ENCODE measurements at regions not wholly inside any gene's neighbourhood (a gene's known extent, or its start where the extent isn't known, plus 50 kb on each side); places are given as distances from the start of the nearest gene placed in this dataset.

GRCh38 chr22:49582678-49583077 is 245.0 kb downstream of the BRD1 start:
- Histone ChIP-seq H3K4me3 (ENCODE audit: low read depth in 1 of 2, low read length in 2 of 2) (no peak overlapping the region), H3K36me3 (ENCODE audit: control insufficient read depth in 1 of 2, insufficient read depth in 2 of 2, low read length in 2 of 2) (no peaks in the 10 kb centered on the region), H3K27me3 (ENCODE audit: control insufficient read depth in 1 of 2, insufficient read depth in 2 of 2, low read length in 2 of 2) (no peaks in the 10 kb centered on the region), H3K9me3 (ENCODE audit: control insufficient read depth in 1 of 2, low read length in 2 of 2) (peaks cover 6 to 12% of the 10 kb centered on the region in 2 donors), H3K27ac (ENCODE audit: low read depth, low read length) (no peak overlapping the region), H3K9ac (ENCODE audit: low read depth in 1 of 2, low read length in 2 of 2) (no peak overlapping the region), H3K4me1 (ENCODE audit: control insufficient read depth in 1 of 2, insufficient read depth in 2 of 2, low read length in 2 of 2) (no peaks in the 10 kb centered on the region)

- Histone ChIP-seq H3K27me3 (ENCODE audit: control insufficient read depth in 1 of 2, insufficient read depth in 2 of 2, low read length in 2 of 2) (no peaks in the 10 kb centered on the region), H3K4me3 (ENCODE audit: low read depth in 1 of 2, low read length in 2 of 2) (no peak overlapping the region), H3K36me3 (ENCODE audit: control insufficient read depth in 1 of 2, insufficient read depth in 2 of 2, low read length in 2 of 2) (no peaks in the 10 kb centered on the region), H3K9ac (ENCODE audit: low read depth in 1 of 2, low read length in 2 of 2) (no peak overlapping the region), H3K9me3 (ENCODE audit: control insufficient read depth in 1 of 2, low read length in 2 of 2) (peaks cover 6 to 12% of the 10 kb centered on the region in 2 donors), H3K4me1 (ENCODE audit: control insufficient read depth in 1 of 2, insufficient read depth in 2 of 2, low read length in 2 of 2) (no peaks in the 10 kb centered on the region), H3K27ac (ENCODE audit: low read depth, low read length) (no peak overlapping the region)
These were observed 245.5 kb downstream of the BRD1 start for GRCh38 chr22:49582181-49582580.

- no peak overlapping the region for H3K9ac ChIP-seq (ENCODE audit: low read depth in 1 of 2, low read length in 2 of 2)
- H3K27ac ChIP-seq (ENCODE audit: low read depth, low read length) = no peak overlapping the region
- H3K36me3 ChIP-seq (ENCODE audit: control insufficient read depth in 1 of 2, insufficient read depth in 2 of 2, low read length in 2 of 2) = no peaks in the 10 kb centered on the region
- H3K27me3 ChIP-seq (ENCODE audit: control insufficient read depth in 1 of 2, insufficient read depth in 2 of 2, low read length in 2 of 2) = no peaks in the 10 kb centered on the region
- H3K4me1 ChIP-seq (ENCODE audit: control insufficient read depth in 1 of 2, insufficient read depth in 2 of 2, low read length in 2 of 2) = no peaks in the 10 kb centered on the region
- H3K4me3 ChIP-seq (ENCODE audit: low read depth in 1 of 2, low read length in 2 of 2) = no peak overlapping the region
- H3K9me3 ChIP-seq (ENCODE audit: control insufficient read depth in 1 of 2, low read length in 2 of 2) = peaks cover 6 to 12% of the 10 kb centered on the region in 2 donors
These were observed 247.6 kb downstream of the BRD1 start for GRCh38 chr22:49580024-49580423.

GRCh38 chr22:49577168-49578060 is 250.3 kb downstream of the BRD1 start:
- no peaks in the 10 kb centered on the region for H3K4me1 ChIP-seq (ENCODE audit: control insufficient read depth in 1 of 2, insufficient read depth in 2 of 2, low read length in 2 of 2)
- no peaks in the 10 kb centered on the region for H3K27me3 ChIP-seq (ENCODE audit: control insufficient read depth in 1 of 2, insufficient read depth in 2 of 2, low read length in 2 of 2)
- H3K9me3 ChIP-seq (ENCODE audit: control insufficient read depth in 1 of 2, low read length in 2 of 2) = peaks cover 6 to 12% of the 10 kb centered on the region in 2 donors
- H3K9ac ChIP-seq (ENCODE audit: low read depth in 1 of 2, low read length in 2 of 2) = no peak overlapping the region
- no peak overlapping the region for H3K27ac ChIP-seq (ENCODE audit: low read depth, low read length)
- no peak overlapping the region for H3K4me3 ChIP-seq (ENCODE audit: low read depth in 1 of 2, low read length in 2 of 2)
- no peaks in the 10 kb centered on the region for H3K36me3 ChIP-seq (ENCODE audit: control insufficient read depth in 1 of 2, insufficient read depth in 2 of 2, low read length in 2 of 2)

GRCh38 chr22:49576241-49577141 is 251.2 kb downstream of the BRD1 start:
- no peaks in the 10 kb centered on the region for H3K36me3 ChIP-seq (ENCODE audit: control insufficient read depth in 1 of 2, insufficient read depth in 2 of 2, low read length in 2 of 2)
- H3K9me3 ChIP-seq (ENCODE audit: control insufficient read depth in 1 of 2, low read length in 2 of 2) = peaks cover 6 to 12% of the 10 kb centered on the region in 2 donors
- H3K4me1 ChIP-seq (ENCODE audit: control insufficient read depth in 1 of 2, insufficient read depth in 2 of 2, low read length in 2 of 2) = no peaks in the 10 kb centered on the region
- no peak overlapping the region for H3K9ac ChIP-seq (ENCODE audit: low read depth in 1 of 2, low read length in 2 of 2)
- no peak overlapping the region for H3K27ac ChIP-seq (ENCODE audit: low read depth, low read length)
- H3K4me3 ChIP-seq (ENCODE audit: low read depth in 1 of 2, low read length in 2 of 2) = no peak overlapping the region
- no peaks in the 10 kb centered on the region for H3K27me3 ChIP-seq (ENCODE audit: control insufficient read depth in 1 of 2, insufficient read depth in 2 of 2, low read length in 2 of 2)

GRCh38 chr22:49575703-49576081 is 252.0 kb downstream of the BRD1 start:
- Histone ChIP-seq H3K36me3 (ENCODE audit: control insufficient read depth in 1 of 2, insufficient read depth in 2 of 2, low read length in 2 of 2) (no peaks in the 10 kb centered on the region), H3K27ac (ENCODE audit: low read depth, low read length) (no peak overlapping the region), H3K4me1 (ENCODE audit: control insufficient read depth in 1 of 2, insufficient read depth in 2 of 2, low read length in 2 of 2) (no peaks in the 10 kb centered on the region), H3K4me3 (ENCODE audit: low read depth in 1 of 2, low read length in 2 of 2) (no peak overlapping the region), H3K9ac (ENCODE audit: low read depth in 1 of 2, low read length in 2 of 2) (no peak overlapping the region), H3K27me3 (ENCODE audit: control insufficient read depth in 1 of 2, insufficient read depth in 2 of 2, low read length in 2 of 2) (no peaks in the 10 kb centered on the region), H3K9me3 (ENCODE audit: control insufficient read depth in 1 of 2, low read length in 2 of 2) (peaks cover 6 to 8% of the 10 kb centered on the region in 2 donors)

- Histone ChIP-seq H3K4me3 (ENCODE audit: low read depth in 1 of 2, low read length in 2 of 2) (no peak overlapping the region), H3K9me3 (ENCODE audit: control insufficient read depth in 1 of 2, low read length in 2 of 2) (peaks cover under 1 to 2% of the 10 kb centered on the region in 2 donors), H3K27ac (ENCODE audit: low read depth, low read length) (no peak overlapping the region), H3K4me1 (ENCODE audit: control insufficient read depth in 1 of 2, insufficient read depth in 2 of 2, low read length in 2 of 2) (no peaks in the 10 kb centered on the region), H3K27me3 (ENCODE audit: control insufficient read depth in 1 of 2, insufficient read depth in 2 of 2, low read length in 2 of 2) (no peaks in the 10 kb centered on the region), H3K36me3 (ENCODE audit: control insufficient read depth in 1 of 2, insufficient read depth in 2 of 2, low read length in 2 of 2) (no peaks in the 10 kb centered on the region), H3K9ac (ENCODE audit: low read depth in 1 of 2, low read length in 2 of 2) (no peak overlapping the region)
These were observed 252.6 kb downstream of the BRD1 start for GRCh38 chr22:49574881-49575702.

GRCh38 chr22:49574205-49574880 is 253.3 kb downstream of the BRD1 start:
- H3K9me3 ChIP-seq (ENCODE audit: control insufficient read depth in 1 of 2, low read length in 2 of 2) = no peaks in the 10 kb centered on the region
- H3K27me3 ChIP-seq (ENCODE audit: control insufficient read depth in 1 of 2, insufficient read depth in 2 of 2, low read length in 2 of 2) = no peaks in the 10 kb centered on the region
- no peak overlapping the region for H3K4me3 ChIP-seq (ENCODE audit: low read depth in 1 of 2, low read length in 2 of 2)
- no peaks in the 10 kb centered on the region for H3K4me1 ChIP-seq (ENCODE audit: control insufficient read depth in 1 of 2, insufficient read depth in 2 of 2, low read length in 2 of 2)
- H3K9ac ChIP-seq (ENCODE audit: low read depth in 1 of 2, low read length in 2 of 2) = no peak overlapping the region
- H3K27ac ChIP-seq (ENCODE audit: low read depth, low read length) = no peak overlapping the region
- no peaks in the 10 kb centered on the region for H3K36me3 ChIP-seq (ENCODE audit: control insufficient read depth in 1 of 2, insufficient read depth in 2 of 2, low read length in 2 of 2)

- H3K36me3 ChIP-seq (ENCODE audit: control insufficient read depth in 1 of 2, insufficient read depth in 2 of 2, low read length in 2 of 2) = no peaks in the 10 kb centered on the region
- no peak overlapping the region for H3K4me3 ChIP-seq (ENCODE audit: low read depth in 1 of 2, low read length in 2 of 2)
- no peak overlapping the region for H3K27ac ChIP-seq (ENCODE audit: low read depth, low read length)
- H3K4me1 ChIP-seq (ENCODE audit: control insufficient read depth in 1 of 2, insufficient read depth in 2 of 2, low read length in 2 of 2) = no peaks in the 10 kb centered on the region
- H3K27me3 ChIP-seq (ENCODE audit: control insufficient read depth in 1 of 2, insufficient read depth in 2 of 2, low read length in 2 of 2) = no peaks in the 10 kb centered on the region
- H3K9me3 ChIP-seq (ENCODE audit: control insufficient read depth in 1 of 2, low read length in 2 of 2) = no peaks in the 10 kb centered on the region
- H3K9ac ChIP-seq (ENCODE audit: low read depth in 1 of 2, low read length in 2 of 2) = no peak overlapping the region
These were observed 254.4 kb downstream of the BRD1 start for GRCh38 chr22:49573109-49573765.

Measured in duodenal mucosa (tissue), 2 donors.